ENCODE measurements at regions not wholly inside any gene's neighbourhood (a gene's known extent, or its start where the extent isn't known, plus 50 kb on each side); places are given as distances from the start of the nearest gene placed in this dataset.

DNA sequence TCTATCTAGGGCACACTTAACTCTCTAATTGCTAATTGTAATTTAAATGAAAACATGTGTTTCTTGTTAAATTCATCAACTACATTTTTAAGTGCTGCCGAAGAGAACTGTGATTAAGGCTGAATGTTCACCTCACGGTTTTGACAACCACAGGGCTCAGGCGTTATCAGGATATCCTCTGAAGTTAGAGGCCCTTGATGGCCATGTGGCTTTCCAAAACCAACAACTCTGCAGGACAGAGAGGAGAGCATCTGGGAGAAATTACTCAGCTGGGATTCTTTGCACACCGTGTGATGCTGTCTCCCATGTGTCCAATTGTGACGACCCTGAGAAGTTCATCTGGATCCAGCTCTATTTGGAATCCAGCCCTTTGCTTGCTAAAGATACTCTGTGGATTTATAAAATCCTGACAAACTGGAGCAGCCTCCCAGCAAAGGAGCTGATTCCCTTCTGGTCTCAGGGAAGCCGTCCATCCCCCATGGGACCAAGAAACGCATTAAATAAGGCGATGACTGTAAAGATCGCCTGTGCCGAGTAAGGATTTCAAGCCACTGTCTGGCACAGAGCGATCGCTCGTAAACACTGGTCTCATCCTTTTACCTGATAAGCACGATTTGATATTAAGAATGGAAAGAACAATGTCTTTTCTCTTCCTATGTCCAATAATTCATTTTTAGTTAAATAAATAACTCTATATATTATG, 401.1 kb downstream of the CD83 start:
- no peak for TF ChIP-seq EZH2 (IDR thresholded peaks at IDR 0.05; ENCODE audit: borderline replicate concordance)
- TF ChIP-seq, protein P1, sequence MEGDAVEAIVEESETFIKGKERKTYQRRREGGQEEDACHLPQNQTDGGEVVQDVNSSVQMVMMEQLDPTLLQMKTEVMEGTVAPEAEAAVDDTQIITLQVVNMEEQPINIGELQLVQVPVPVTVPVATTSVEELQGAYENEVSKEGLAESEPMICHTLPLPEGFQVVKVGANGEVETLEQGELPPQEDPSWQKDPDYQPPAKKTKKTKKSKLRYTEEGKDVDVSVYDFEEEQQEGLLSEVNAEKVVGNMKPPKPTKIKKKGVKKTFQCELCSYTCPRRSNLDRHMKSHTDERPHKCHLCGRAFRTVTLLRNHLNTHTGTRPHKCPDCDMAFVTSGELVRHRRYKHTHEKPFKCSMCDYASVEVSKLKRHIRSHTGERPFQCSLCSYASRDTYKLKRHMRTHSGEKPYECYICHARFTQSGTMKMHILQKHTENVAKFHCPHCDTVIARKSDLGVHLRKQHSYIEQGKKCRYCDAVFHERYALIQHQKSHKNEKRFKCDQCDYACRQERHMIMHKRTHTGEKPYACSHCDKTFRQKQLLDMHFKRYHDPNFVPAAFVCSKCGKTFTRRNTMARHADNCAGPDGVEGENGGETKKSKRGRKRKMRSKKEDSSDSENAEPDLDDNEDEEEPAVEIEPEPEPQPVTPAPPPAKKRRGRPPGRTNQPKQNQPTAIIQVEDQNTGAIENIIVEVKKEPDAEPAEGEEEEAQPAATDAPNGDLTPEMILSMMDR (IDR thresholded peaks at IDR 0.05; ENCODE audit: poor library complexity), result no peak
